Astrocyte (in vitro differentiated cells and primary cell): ENCODE measurements at regions not wholly inside any gene's neighbourhood (a gene's known extent, or its start where the extent isn't known, plus 50 kb on each side); places are given as distances from the start of the nearest gene placed in this dataset.

ENCODE experiments used
- EZH2 ChIP-seq: IDR thresholded peaks from 2 replicates; pipeline ENCODE4 v1.6.1; 2012; ENCODE audit warnings: mild to moderate bottlenecking, low read length, inconsistent platforms; ENCODE audit not compliant: insufficient read depth
- TF ChIP-seq, protein P1 (sequence below): IDR thresholded peaks from 2 replicates; pipeline ENCODE4 v1.5.1; 2011; ENCODE audit warnings: low read depth, mild to moderate bottlenecking, inconsistent platforms, low read length, moderate library complexity; ENCODE audit not compliant: insufficient read depth

DNA sequence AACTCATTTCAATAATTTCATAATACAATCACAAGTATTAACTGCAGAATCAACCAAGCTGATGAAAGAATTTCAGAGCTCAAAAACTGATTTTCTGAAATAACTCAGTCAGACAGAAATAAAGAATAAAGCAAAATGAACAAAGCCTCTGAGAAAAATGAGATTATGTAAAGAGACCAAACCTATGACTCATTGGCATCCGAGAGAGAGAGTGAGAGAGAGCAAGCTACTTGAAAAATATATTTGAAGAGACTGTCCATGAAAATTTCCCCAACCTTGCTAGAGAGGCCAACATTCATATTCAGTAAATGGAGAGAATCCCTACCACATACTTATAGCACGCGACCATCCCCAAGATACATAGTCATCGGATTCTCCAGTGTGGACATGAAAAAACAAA lies 1376.4 kb downstream of the CDH11 start:
- TF ChIP-seq, protein P1, sequence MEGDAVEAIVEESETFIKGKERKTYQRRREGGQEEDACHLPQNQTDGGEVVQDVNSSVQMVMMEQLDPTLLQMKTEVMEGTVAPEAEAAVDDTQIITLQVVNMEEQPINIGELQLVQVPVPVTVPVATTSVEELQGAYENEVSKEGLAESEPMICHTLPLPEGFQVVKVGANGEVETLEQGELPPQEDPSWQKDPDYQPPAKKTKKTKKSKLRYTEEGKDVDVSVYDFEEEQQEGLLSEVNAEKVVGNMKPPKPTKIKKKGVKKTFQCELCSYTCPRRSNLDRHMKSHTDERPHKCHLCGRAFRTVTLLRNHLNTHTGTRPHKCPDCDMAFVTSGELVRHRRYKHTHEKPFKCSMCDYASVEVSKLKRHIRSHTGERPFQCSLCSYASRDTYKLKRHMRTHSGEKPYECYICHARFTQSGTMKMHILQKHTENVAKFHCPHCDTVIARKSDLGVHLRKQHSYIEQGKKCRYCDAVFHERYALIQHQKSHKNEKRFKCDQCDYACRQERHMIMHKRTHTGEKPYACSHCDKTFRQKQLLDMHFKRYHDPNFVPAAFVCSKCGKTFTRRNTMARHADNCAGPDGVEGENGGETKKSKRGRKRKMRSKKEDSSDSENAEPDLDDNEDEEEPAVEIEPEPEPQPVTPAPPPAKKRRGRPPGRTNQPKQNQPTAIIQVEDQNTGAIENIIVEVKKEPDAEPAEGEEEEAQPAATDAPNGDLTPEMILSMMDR = no peak
- TF ChIP-seq EZH2 = no peak
